GM18502 (cell line): ENCODE measurements at regions not wholly inside any gene's neighbourhood (a gene's known extent, or its start where the extent isn't known, plus 50 kb on each side); places are given as distances from the start of the nearest gene placed in this dataset.
A peak's percentile ranks its signal among the peaks of the same experiment; 100 is the strongest.
"Not testable (repeated sequence)": the region's sequence is repeated elsewhere in the genome, so short reads cannot be mapped to it uniquely, and the experiment has no call there.

ENCODE experiments used
- ATAC-seq: cut with Tn5 transposase; IDR thresholded peaks from one replicate; pipeline ENCODE4 v1.9.1; 2021; ENCODE audit warnings: mild to moderate bottlenecking; ENCODE audit not compliant: unreplicated experiment, poor library complexity

DNA sequence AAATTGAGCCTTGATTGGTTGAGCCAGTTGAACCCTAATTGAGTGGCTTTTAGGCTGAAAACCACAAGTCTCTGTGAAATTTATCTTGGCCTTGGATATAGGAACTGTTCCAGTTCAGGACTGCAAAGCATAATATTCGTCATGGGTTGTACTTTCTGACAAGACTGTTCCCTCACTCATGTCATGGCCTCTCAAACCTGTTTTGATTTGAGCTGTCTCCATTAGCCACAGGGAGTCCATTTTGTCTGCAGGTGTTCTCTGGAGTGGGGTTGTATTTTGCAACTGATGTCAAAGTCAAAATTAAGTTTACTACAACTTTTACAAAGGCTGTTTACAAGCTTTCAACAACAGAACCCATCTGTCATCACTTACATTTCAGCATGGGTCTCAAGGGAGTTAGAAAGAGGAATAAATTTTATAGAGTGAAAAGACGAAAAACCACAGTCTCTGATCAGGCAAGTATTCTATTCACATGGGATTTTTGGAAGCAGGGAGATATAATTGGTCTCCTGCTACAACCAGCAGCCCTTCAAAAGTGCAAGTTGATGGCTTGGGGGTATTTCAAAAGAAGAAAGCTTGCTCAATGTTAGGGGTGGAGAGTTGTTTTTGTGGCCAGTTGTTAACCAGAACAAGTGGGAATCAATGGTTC, 1716.3 kb downstream of the C4orf33 start:
- no peak for ATAC-seq

DNA sequence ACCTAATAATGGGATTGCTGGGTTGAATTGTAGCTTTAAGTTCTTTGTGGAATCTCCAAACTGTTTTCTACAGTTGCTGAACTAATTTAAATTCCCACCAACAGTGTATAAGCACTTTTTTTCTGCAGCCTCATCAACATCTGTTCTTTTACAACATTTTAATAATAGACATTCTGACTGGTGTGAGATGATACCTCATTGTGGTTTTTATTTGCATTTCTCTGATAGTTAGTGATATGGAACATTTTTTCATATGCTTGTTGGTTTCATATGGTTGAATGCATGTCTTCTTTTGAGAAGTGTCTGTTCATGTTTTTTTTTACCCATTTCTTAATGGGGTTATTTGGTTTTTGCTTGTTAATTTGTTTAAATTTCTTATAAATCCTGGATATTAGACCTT, 1718.9 kb downstream of the C4orf33 start:
- peak; percentile 86 for ATAC-seq

DNA sequence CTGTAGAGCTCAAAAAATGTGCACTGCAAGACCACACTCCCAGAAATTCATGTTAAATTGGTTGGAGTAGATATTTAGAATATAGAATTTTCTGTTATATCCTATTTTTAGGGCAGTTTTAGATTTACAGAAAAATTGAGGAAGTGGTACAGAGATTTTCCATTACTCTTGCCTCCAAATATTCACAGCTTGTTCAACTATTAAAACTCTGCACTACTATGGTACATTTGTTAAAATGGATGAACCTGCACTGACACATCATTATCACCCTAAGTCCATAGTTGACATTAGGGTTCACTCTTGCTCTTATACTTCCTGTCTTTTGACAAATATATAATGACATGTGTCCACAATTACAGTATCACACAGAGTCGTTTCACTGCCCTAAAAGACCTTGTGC, 1724.5 kb downstream of the C4orf33 start:
- no peak for ATAC-seq

DNA sequence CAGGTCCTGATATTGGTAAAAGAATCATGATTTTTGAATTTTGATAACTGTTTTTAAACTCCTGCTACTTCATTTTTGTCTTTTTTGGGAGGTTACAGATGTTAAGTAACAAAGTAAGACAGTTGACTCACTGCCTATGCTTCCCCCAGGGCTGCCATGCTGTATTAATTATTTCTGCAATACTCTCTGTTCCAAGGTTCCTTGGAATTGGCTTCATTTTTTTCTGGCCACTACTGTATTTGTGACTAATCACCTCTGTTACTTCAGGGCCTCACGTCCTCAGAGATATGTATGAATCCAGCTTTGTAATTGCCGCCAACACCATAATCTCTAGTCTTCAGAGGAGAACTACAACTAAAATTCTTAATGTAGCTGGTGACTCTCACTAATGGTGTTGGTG, 1729.3 kb downstream of the C4orf33 start:
- no peak for ATAC-seq

DNA sequence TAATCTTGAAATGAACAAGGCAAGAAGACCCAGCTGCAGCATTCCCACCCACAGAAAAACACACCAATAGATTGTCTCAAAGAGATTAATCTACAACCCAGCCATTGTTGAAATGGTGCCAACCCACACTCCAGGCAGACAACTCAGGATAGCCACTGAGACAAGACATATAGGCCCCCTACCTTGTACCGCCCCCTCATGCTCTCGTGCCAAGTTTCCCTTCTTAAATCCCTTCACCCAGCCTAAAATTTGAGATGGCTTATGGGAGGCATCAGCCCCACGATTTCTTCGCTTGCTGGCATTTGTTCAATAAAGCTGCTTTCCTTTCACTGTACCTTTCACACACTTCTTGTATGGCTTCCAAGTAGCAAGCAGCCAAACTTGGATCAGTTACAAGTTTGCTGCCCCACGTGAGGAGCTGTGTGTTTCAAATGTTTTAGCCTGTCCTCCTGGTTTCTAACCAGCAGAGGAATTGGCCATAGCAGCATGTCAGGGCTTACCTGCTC, 1754.1 kb downstream of the C4orf33 start:
- ATAC-seq: no peak

DNA sequence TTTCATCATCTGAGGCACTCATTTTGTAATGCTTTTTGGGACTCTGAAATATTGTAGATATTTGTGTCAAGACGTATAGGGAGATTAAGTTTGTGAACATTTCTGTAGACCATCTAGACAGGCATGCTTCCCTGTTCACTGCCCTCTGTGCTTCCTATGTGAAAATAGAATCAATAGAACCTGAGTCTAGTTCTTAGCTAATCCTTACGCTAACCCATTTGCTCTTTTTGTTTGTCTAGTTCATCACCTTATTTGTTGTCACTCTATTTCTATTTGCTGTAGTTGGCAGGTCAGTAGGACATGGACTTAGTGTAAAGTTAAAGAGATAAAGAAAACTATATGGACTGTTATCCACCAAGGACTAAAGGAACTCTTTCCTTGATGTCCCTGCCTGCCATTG, 1755.2 kb downstream of the C4orf33 start:
- no peak for ATAC-seq

DNA sequence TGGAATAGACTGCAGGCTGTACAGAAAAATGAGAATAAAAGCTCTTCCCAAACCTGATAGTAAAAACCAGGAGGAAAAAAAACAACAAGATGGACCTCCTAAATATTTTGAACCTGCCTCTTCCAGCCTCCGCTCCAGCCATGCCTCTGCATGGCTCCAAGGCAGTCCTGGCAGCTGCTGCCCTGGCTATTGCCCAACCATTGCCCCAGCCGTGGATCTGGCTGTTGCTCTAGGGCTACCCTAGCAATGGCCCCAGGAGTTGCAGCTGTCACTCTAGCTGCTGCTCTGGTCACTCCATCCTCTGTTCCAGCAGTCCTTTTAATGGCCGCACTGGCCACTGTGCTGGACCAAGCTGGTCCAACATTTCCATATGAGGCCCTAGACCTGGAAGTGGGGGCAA, 1756.0 kb downstream of the C4orf33 start:
- no peak for ATAC-seq

DNA sequence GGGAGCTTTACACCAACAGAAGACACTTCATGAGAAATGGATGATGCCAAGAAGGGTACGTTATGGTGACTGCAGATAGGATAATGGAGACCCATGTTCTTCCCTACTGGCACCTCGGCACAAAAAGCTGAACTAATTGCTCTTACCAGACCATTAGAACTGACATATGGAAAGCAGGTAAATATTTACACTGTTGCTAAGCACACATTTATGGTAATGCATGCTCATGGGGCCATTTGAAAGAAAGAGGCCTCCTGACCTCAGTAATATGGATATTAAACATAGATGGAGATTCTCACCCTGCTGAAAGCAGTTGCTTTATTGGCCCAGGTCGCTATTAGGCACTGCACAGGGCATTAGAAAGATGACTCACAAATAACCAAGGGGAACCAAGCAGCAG, 1759.6 kb downstream of the C4orf33 start:
- ATAC-seq: no peak

DNA sequence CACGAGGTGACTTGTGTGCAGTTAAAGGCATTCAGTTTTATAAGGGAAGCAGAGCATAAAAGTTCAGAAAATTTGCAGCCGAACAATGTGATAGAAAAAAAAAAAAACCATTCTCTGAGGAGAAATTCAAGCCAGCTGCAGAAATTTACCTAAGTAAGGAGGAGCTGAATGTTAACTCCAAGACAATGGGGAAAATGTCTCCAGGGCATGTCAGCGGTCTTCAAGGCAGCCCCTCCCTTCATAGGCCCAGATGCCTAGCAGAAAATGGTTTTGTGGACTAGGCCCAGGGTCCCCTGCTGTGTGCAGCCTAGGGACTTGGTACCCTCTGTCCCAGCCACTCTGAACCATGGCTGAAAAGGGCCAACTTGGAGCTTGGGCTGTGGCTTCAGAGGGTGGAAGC, 1764.0 kb downstream of the C4orf33 start:
- no peak for ATAC-seq

DNA sequence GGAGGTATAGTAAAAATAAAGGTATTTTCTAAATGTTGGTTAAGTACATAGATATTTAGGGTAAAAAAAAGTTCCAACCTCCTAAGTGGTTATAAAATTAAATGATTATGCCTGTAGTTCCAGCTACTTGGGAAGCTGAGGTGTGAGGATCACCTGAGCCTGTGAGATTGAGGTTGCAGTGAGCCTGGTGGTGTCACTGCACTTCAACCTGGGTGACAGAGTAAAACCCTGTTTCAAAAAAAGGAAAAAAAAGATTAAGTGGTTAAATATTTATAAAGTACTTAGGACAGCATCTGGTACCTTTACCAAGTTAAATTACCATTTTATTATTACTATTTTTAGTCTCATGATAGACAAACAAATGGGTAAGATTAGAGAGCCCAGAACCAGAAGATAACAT, 1801.0 kb downstream of the C4orf33 start:
- ATAC-seq: no peak

DNA sequence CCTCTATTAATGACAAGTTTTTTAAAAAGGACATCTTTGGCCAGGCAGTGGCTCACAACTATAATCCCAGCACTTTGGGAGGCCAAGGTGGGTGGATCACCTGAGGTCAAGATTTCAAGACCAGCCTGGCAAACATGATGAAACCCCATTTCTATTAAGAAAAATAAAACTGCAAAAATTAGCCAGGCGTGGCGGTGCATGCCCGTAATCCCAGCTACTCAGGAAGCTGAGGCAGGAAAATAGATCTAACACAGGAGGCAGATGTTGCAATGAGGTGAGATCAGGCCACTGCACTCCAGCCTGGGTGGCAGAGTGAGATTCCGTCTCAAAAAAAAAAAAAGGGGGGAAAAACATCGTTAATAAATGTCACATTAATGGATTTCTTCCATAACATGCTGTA, 1805.4 kb downstream of the C4orf33 start:
- ATAC-seq: no peak

DNA sequence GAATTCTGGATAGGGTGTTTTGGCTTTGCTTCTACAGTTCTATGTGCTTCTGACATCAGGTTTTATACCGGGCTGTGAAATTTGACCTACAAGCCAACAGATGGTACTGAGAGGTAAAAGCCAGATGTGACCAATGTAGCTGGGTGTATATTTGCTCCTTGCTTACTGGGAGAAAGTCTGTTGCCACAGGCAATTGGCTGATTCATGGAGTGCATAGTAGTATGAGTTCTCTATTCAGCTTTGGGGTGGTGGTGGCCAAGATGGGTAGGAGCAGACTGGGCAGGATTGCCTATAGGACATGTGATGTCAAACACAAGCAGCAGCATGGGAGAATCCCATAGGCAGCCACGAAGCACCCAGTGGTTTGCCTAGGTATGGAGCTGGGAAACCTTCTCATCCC, 1827.0 kb downstream of the C4orf33 start:
- no peak for ATAC-seq

DNA sequence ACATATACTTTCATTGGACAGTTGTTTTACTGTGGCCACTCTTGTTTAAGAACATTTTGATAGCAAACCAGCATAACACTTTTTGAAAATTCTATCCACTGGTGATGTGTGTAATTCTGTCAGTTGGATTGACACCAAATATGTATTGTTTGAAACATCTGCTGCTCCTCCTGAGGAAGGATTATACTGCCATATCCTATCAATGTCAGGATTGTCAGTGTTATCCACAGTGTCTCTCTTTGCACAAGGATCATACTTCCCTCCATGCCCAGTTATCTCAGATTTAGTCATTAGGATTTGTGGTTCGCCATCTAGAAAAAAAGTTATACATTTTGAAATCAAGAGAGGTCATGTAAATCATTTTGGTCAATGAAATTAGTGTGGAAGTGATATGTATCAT, 1859.6 kb downstream of the C4orf33 start:
- no peak for ATAC-seq

DNA sequence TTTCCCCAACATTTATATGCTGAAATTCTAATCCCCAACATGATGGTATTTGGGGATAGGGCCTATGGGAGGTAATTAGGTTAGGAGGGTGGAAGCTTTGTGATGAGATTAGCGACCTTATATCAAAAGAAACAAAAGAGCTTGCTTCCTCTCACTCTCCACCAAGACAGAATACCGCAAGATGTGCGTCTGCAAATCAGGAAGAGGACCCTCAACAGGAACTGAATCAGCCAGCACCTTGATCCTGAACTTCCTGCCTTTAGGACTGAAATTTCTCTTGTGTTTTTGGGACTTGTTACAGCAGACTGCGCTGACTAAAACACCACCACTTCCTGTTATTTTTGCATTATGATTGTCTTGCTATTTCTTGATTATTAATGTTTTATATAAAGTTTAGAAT, 1889.4 kb downstream of the C4orf33 start:
- no peak for ATAC-seq

DNA sequence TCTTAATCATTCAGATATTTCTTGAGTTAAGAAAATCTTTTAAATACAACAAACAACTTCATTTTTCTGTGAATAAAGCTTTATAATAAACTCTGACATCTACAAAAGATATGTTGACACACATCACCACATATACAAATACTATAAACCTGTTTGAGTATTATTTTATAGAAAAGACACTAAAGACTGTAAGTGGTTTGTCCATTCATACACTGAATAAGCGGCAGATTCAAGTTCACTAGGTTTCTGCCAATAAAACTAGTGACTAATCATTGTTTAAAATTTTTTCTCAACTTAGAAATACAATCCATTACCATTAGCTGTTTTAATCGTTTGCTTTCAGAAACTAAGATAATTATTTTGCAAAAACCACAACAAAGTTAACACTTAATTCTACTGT, 1900.0 kb downstream of the C4orf33 start:
- ATAC-seq: no peak

DNA sequence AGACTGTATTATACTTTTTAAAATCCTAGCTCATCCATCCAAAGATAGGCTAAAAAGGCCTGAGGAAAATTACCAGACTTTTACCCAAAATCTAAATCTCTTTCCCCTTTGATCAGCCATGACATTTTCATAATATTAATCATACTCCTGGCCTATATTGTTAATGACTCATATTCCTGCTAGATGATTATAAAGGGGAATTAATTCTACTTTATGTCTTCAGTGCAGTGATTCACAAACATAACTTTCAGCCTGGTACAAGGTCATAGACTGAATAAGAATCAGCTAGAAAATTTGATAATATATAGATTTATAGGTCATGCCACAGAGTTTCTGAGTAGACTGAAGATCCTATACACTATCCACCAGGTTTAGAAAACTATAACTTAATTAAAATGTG, 1905.4 kb downstream of the C4orf33 start:
- no peak for ATAC-seq

DNA sequence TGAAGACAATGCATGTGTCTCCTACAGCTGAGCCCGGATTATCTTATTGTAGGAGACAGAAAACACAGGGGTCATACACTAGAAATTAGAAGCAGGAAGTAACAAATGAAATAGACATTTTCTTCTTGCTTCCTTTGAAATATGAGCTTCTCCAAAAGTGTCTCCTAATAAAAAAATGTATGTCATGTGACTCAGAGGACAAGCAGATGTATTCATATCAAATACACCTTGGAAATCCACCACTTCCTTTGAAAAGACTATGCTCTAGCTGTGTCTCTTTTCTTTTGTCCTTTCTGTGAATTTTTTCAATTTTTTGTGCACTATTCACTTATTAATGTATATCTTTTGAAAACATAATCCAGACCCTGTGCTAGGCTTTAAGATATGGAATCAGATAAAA, 1906.2 kb downstream of the C4orf33 start:
- ATAC-seq: no peak

DNA sequence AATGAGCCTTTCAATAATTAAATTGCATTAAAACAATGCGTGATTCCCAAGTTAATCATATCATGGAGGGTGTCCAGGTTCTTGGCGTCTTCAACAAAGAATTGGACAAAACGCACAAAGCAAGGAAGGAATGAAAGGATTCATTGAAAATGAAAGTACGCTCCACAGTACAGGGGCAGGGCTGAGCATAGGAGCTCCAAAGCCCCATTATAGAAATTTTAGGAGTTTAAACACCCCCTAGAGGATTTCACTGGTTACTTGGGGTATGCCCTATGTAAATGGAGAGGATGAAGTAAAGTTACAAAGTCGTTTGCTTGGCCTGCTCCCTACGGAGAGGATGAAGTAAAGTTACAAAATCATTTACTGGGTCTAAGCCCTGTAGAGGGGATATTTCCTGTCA, 1910.4 kb downstream of the C4orf33 start:
- no peak for ATAC-seq

DNA sequence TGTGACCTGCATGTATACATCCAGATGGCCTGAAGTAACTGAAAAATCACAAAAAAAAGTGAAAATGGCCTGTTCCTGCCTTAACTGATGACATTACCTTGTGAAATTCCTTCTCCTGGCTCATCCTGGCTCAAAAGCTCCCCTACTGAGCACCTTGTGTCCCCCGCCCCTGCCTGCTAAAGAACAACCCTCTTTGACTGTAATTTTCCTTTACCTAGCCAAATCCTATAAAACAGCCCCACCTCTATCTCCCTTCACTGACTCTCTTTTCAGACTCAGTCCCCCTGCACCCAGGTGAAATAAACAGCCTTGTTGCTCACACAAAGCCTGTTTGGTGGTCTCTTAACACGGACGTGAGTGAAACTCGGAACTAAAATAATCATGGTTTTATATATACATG, 1916.0 kb downstream of the C4orf33 start:
- not testable (repeated sequence) for ATAC-seq

DNA sequence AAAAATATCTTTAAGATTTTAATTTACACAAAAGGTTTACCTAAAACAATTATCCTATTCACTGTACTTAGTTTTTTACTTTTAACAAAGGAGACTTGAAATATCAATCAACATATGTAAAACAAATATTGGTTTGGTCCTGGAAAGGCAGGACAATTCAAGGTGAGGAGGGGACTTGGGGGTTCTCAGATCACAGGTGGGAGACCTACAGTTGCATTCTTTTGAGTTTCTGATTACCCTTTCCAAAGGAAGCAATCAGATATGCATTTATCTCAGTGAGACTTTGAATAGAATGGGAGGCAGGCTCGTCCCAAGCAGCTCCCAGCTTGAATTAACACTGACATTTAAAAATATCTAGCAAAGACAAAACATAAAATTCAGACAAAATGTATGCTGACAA, 1917.3 kb downstream of the C4orf33 start:
- no peak for ATAC-seq

DNA sequence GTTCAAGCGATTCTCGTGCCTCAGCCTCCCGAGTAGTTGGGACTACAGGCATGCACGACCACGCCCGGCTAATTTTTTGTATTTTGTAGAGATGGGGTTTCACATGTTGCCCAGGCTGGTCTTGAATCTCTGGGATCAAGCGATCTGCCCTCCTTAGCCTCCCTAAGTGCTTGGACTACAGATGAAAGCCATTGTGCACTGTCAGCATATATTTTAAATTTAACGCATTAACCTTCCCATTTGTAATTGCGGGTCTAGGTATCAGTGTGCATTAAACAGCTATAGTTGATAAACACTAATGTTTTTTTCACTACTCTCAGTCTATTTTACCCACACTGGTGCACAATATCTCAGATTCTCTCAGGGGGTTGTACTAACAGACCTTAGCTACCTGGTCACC, 1930.8 kb downstream of the C4orf33 start:
- no peak for ATAC-seq

DNA sequence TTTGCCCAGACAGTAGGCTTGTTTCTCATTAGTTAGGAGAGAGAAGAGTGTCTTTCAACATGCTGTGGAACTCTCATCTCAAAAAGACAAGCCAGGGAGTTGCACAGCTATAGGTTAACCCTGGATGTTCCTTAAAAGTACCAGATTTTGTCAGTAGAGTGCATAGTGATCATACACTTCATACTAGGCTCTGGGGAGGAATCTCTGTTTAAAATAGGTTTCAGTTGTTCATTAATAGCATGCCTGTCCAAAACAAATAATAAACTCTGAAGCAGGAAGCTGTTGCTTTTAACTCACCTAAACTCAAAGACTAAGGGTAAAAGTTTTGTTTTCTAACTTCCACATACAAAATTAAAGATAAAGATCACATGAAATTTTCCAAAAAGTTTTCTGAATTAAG, 1948.4 kb downstream of the C4orf33 start:
- ATAC-seq: no peak

DNA sequence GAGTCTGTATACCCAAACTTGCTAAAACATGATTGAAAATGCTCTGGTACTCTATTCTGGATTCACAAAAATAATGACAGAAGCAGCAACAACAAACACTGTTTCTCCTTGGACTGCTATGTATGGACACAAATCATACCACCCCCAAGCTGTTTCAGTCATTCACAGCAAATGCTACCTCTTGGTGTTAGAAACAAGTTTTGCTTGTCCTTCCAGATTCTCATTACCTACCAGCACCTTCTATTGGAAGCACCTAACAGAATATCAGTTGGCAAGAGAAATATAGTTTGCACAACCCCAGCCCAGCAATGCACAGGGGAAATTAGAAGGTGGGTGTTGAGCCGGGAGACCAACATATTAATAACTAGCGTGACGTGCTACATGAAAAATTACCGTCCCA, 1950.9 kb downstream of the C4orf33 start:
- no peak for ATAC-seq
